Prostate gland (tissue), 2 donors: ENCODE measurements at regions not wholly inside any gene's neighbourhood (a gene's known extent, or its start where the extent isn't known, plus 50 kb on each side); places are given as distances from the start of the nearest gene placed in this dataset.

ENCODE experiments used
- CTCF ChIP-seq, 4 experiments: fragments of 200-600 bp in 2 of 4; fragments of 450-650 bp in 2 of 4; sonication (generic) in 2 of 4; IDR thresholded peaks; 1 replicate in 3 of 4; 2 replicates in 1 of 4; pipeline ENCODE4 v1.5.1; 2016 to 2019; ENCODE audit warnings: antibody characterized with exemption in 4 of 4, mild to moderate bottlenecking in 2 of 4, moderate library complexity in 2 of 4
- POLR2AphosphoS5 ChIP-seq: sonication (generic); formaldehyde crosslinking; IDR thresholded peaks from one replicate; pipeline ENCODE4 v1.6.1; 2017; ENCODE audit warnings: antibody characterized with exemption

DNA sequence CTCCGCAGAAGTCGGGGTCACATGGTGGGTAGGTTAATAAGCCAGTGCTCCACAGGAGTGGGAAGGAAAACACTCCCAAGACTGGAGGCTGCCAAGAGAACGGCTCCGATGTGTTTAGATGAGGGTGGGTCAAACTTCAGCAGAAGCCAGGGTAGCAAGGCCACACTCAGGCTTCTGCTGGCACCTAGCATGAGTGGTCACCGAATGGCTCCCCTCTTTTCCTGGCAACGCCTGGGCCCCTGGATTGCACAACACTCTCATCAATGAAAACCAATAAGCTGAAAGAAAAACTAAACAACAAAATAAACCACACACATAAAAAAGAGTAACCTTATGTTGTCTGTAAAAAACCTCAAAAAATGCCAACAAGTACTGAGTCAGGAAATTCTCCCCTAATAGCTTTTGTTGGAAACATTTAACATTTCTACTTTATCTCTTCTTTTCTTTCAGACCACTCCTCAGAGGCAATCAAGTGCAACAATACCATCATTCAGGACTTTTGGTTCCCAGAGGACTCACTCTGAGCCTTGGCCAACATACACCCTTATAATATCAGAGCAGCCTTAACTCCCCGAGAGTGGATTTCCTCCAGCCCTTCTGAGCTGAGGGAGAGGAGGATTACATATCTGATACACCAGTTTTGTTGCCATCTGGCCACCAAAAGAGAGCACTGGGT is 279.9 kb downstream of the ENC1 start:
- TF ChIP-seq CTCF (IDR thresholded peaks at IDR 0.05) (no peak), POLR2AphosphoS5 (no peak)
